ENCODE measurements at regions not wholly inside any gene's neighbourhood (a gene's known extent, or its start where the extent isn't known, plus 50 kb on each side); places are given as distances from the start of the nearest gene placed in this dataset.

- TF ChIP-seq USF1 (IDR thresholded peaks at IDR 0.05) (no peak), FOXM1 (IDR thresholded peaks at IDR 0.05; ENCODE audit: borderline replicate concordance, low read depth) (no peak), TCF12 (IDR thresholded peaks at IDR 0.05; ENCODE audit: low read depth) (no peak), NFIC (IDR thresholded peaks at IDR 0.05) (no peak), MAX (IDR thresholded peaks at IDR 0.05) (no peak), EP300 (IDR thresholded peaks at IDR 0.05; ENCODE audit: borderline replicate concordance) (no peak), EGR1 (IDR thresholded peaks at IDR 0.05) (no peak), REST (IDR thresholded peaks at IDR 0.05; ENCODE audit: low read depth) (no peak), ZBTB7A (IDR thresholded peaks at IDR 0.05; ENCODE audit: low read depth) (no peak), YY1 (IDR thresholded peaks at IDR 0.05; ENCODE audit: low read depth) (no peak), RAD21 (IDR thresholded peaks at IDR 0.05; ENCODE audit: low read depth) (no peak), TAF1 (IDR thresholded peaks at IDR 0.05; ENCODE audit: low read depth) (no peak), CEBPB (IDR thresholded peaks at IDR 0.05) (no peak), CREB1 (IDR thresholded peaks at IDR 0.05; ENCODE audit: low read depth) (no peak), TEAD4 (IDR thresholded peaks at IDR 0.05) (no peak)
Observed at GRCh38 chr20:7712661-7713060, 227.6 kb downstream of the HAO1 start.

GRCh38 chr20:7714549-7714948 lies 225.7 kb downstream of the HAO1 start:
- TF ChIP-seq TEAD4 (IDR thresholded peaks at IDR 0.05) (no peak), EGR1 (IDR thresholded peaks at IDR 0.05) (no peak), USF1 (IDR thresholded peaks at IDR 0.05) (no peak), FOXM1 (IDR thresholded peaks at IDR 0.05; ENCODE audit: borderline replicate concordance, low read depth) (no peak), REST (IDR thresholded peaks at IDR 0.05; ENCODE audit: low read depth) (no peak), EP300 (IDR thresholded peaks at IDR 0.05; ENCODE audit: borderline replicate concordance) (no peak), ZBTB7A (IDR thresholded peaks at IDR 0.05; ENCODE audit: low read depth) (no peak), TCF12 (IDR thresholded peaks at IDR 0.05; ENCODE audit: low read depth) (no peak), YY1 (IDR thresholded peaks at IDR 0.05; ENCODE audit: low read depth) (no peak), MAX (IDR thresholded peaks at IDR 0.05) (no peak), NFIC (IDR thresholded peaks at IDR 0.05) (no peak), CEBPB (IDR thresholded peaks at IDR 0.05) (no peak), RAD21 (IDR thresholded peaks at IDR 0.05; ENCODE audit: low read depth) (no peak), TAF1 (IDR thresholded peaks at IDR 0.05; ENCODE audit: low read depth) (no peak), CREB1 (IDR thresholded peaks at IDR 0.05; ENCODE audit: low read depth) (no peak)

- no peak for TF ChIP-seq USF1 (IDR thresholded peaks at IDR 0.05)
- no peak for TF ChIP-seq TCF12 (IDR thresholded peaks at IDR 0.05; ENCODE audit: low read depth)
- TF ChIP-seq MAX (IDR thresholded peaks at IDR 0.05), result no peak
- TF ChIP-seq EGR1 (IDR thresholded peaks at IDR 0.05), result no peak
- no peak for TF ChIP-seq FOXM1 (IDR thresholded peaks at IDR 0.05; ENCODE audit: borderline replicate concordance, low read depth)
Observed at GRCh38 chr20:7716286-7716972, 223.8 kb downstream of the HAO1 start.

GRCh38 chr20:7722564-7722963 lies 217.7 kb downstream of the HAO1 start:
- TF ChIP-seq CEBPB (IDR thresholded peaks at IDR 0.05) (no peak), USF1 (IDR thresholded peaks at IDR 0.05) (no peak), REST (IDR thresholded peaks at IDR 0.05; ENCODE audit: low read depth) (no peak), TEAD4 (IDR thresholded peaks at IDR 0.05) (no peak), TAF1 (IDR thresholded peaks at IDR 0.05; ENCODE audit: low read depth) (no peak), ZBTB7A (IDR thresholded peaks at IDR 0.05; ENCODE audit: low read depth) (no peak), EP300 (IDR thresholded peaks at IDR 0.05; ENCODE audit: borderline replicate concordance) (no peak)
